ENCODE measurements at regions not wholly inside any gene's neighbourhood (a gene's known extent, or its start where the extent isn't known, plus 50 kb on each side); places are given as distances from the start of the nearest gene placed in this dataset.

DNA sequence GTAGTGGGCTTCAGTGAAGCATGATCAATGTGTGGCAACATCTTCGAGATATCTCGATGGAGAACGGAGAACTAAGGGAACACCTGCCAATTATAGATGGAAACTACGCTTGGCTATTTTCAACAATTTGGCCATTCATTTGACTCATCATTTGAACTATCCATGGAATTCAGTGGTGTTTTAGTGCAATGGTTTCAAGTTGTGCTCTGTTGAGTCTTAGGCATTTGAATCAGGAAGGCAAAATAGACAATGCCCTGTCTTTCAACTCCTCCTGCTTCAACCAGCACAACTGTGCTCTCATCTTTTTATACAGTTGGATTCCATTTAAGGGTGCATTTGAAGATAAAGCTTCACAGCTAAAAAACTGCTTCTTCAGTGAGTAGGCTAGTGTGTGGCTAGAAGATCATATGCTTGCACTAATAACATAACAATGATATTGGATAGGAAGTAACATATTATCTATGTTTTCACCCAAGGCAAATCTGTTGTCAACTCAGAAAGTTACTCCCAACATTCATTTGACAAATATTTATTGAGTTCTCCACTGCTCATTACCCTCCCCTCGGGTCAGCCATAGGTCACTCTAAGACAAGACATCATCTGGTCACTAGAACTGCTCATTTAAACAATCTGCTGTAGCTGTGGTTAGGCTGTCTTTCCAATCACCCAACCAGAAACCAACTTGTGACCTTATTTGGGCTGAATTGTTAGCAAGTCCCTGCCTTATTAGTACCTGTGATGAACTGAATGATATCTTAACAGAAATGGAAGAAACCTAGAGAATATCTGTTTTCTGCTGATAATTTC lies 314.1 kb upstream of the SP4 start:
- TF ChIP-seq EZH2 (IDR thresholded peaks at IDR 0.05; ENCODE audit: borderline replicate concordance, low read depth, low read length, severe bottlenecking) = no peak
- TF ChIP-seq CTCF (IDR thresholded peaks at IDR 0.05; ENCODE audit: borderline replicate concordance, extremely low read depth, low read length, poor library complexity, severe bottlenecking) = no peak

Data from DND-41 (cell line).